CD14-positive monocyte (primary cell): ENCODE measurements at regions not wholly inside any gene's neighbourhood (a gene's known extent, or its start where the extent isn't known, plus 50 kb on each side); places are given as distances from the start of the nearest gene placed in this dataset.

ENCODE experiments used
- DNase-seq, 3 donors: peaks; one replicate each; pipeline ENCODE4 v3.0.0-alpha.2; 2011 to 2022
- H2AFZ ChIP-seq: 2 replicates; pipeline ENCODE4 v1.6.0; 2012; ENCODE audit warnings: mild to moderate bottlenecking, low read depth, low read length, inconsistent platforms; ENCODE audit not compliant: insufficient read depth, poor library complexity, severe bottlenecking
- H3K27ac ChIP-seq, 2 donors: 1 replicate in 1 of 2; 2 replicates in 1 of 2; pipeline ENCODE4 v1.5.1; 2012 to 2013; ENCODE audit warnings: low read length in 2 of 2, control low read depth in 1 of 2, inconsistent platforms in 1 of 2, low read depth in 1 of 2, mild to moderate bottlenecking in 1 of 2
- H3K27me3 ChIP-seq, 2 donors: one replicate each; pipeline versions ENCODE4 v1.6.0 to v1.6.1; 2011 to 2013; ENCODE audit warnings: low read length in 2 of 2; ENCODE audit not compliant: control insufficient read depth in 2 of 2, insufficient read depth in 2 of 2
- H3K36me3 ChIP-seq, 2 donors: replicated peaks in 1 of 2; 1 replicate in 1 of 2; 2 replicates in 1 of 2; pipeline versions ENCODE4 v1.5.1 to v1.6.1; 2012 to 2013; ENCODE audit warnings: low read length in 2 of 2, control low read depth in 1 of 2, inconsistent platforms in 1 of 2, mild to moderate bottlenecking in 1 of 2; ENCODE audit not compliant: insufficient read depth in 2 of 2, control insufficient read depth in 1 of 2
- H3K4me1 ChIP-seq, 2 donors: 1 replicate in 1 of 2; 2 replicates in 1 of 2; pipeline versions ENCODE4 v1.5.1 to v1.6.1; 2012 to 2013; ENCODE audit warnings: low read length in 2 of 2, control low read depth in 1 of 2, inconsistent platforms in 1 of 2, mild to moderate bottlenecking in 1 of 2, moderate library complexity in 1 of 2; ENCODE audit not compliant: insufficient read depth in 2 of 2, control insufficient read depth in 1 of 2
- H3K4me2 ChIP-seq: replicated peaks from 2 replicates; pipeline ENCODE3; 2012; ENCODE audit warnings: low read length, moderate library complexity, mild to moderate bottlenecking; ENCODE audit not compliant: poor library complexity, severe bottlenecking; ENCODE audit errors: extremely low read depth
- H3K4me3 ChIP-seq, 3 experiments: fragments of 200-600 bp in 1 of 3; sonication (generic) in 1 of 3; replicated peaks in 1 of 3; 1 replicate in 2 of 3; 2 replicates in 1 of 3; pipeline ENCODE4 v1.5.1; 2011 to 2013; ENCODE audit warnings: low read length in 3 of 3, mild to moderate bottlenecking in 3 of 3, control low read depth in 2 of 3, low read depth in 2 of 3, inconsistent platforms in 1 of 3, moderate library complexity in 1 of 3
- H3K79me2 ChIP-seq: 2 replicates; pipeline ENCODE4 v1.6.0; 2012; ENCODE audit warnings: mild to moderate bottlenecking, control low read depth, inconsistent platforms, low read length, moderate library complexity; ENCODE audit not compliant: insufficient read depth
- H3K9ac ChIP-seq: 2 replicates; pipeline ENCODE4 v1.6.0; 2017; ENCODE audit warnings: low read length, mild to moderate bottlenecking; ENCODE audit not compliant: insufficient read depth, poor library complexity, severe bottlenecking
- H3K9me3 ChIP-seq, 2 donors: replicated peaks in 1 of 2; 1 replicate in 1 of 2; 2 replicates in 1 of 2; pipeline versions ENCODE4 v1.5.1 to v1.6.1; 2012 to 2013; ENCODE audit warnings: low read length in 2 of 2, control low read depth in 1 of 2; ENCODE audit not compliant: control insufficient read depth in 1 of 2, insufficient read depth in 1 of 2
- H4K20me1 ChIP-seq: 2 replicates; pipeline ENCODE4 v1.6.0; 2012; ENCODE audit warnings: mild to moderate bottlenecking, low read length, control low read depth, moderate library complexity; ENCODE audit not compliant: insufficient read depth
- H3K27ac Mint-ChIP-seq, 7 donors: one replicate each; pipeline ENCODE4 v1.8.0; 2020; ENCODE audit warnings: mild to moderate bottlenecking in 7 of 7, mixed read lengths in 7 of 7, moderate library complexity in 6 of 7, inconsistent platforms in 2 of 7
- H3K27me3 Mint-ChIP-seq, 3 donors: one replicate each; pipeline ENCODE4 v1.8.0; 2021 to 2022; ENCODE audit warnings: low read depth in 3 of 3, mild to moderate bottlenecking in 3 of 3, mixed read lengths in 3 of 3, moderate library complexity in 3 of 3, inconsistent platforms in 1 of 3
- H3K36me3 Mint-ChIP-seq, 2 donors: one replicate each; pipeline ENCODE4 v1.8.0; 2020; ENCODE audit warnings: mixed read lengths in 2 of 2, inconsistent platforms in 1 of 2, mild to moderate bottlenecking in 1 of 2
- H3K4me1 Mint-ChIP-seq: one replicate; pipeline ENCODE4 v1.8.0; 2020; ENCODE audit warnings: mild to moderate bottlenecking, mixed read lengths
- H3K4me3 Mint-ChIP-seq, 2 donors: one replicate each; pipeline ENCODE4 v1.8.0; 2020; ENCODE audit warnings: mild to moderate bottlenecking in 2 of 2, mixed read lengths in 2 of 2, moderate library complexity in 1 of 2
- H3K9me3 Mint-ChIP-seq, 7 donors: one replicate each; pipeline ENCODE4 v1.8.0; 2020 to 2022; ENCODE audit warnings: mixed read lengths in 7 of 7, mild to moderate bottlenecking in 6 of 7, moderate library complexity in 6 of 7, inconsistent platforms in 2 of 7
- CTCF ChIP-seq: fragments of 200-600 bp; IDR thresholded peaks from one replicate; pipeline ENCODE4 v1.8.0; 2022; ENCODE audit warnings: antibody characterized with exemption, mild to moderate bottlenecking
- WGBS: methylation state at CpG from one replicate; pipeline ENCODE4 v1.1.5; 2013; ENCODE audit warnings: missing lambda C conversion rate; ENCODE audit not compliant: insufficient coverage; 5-methylcytosine and 5-hydroxymethylcytosine counted together
- intact Hi-C, 2 donors: fragments of 100-400 bp; cut with micrococcal nuclease; formaldehyde crosslinking; loops; one replicate each; pipeline versions ENCODE4 v1.15.0 to v1.15.1; 2023

- H3K4me2 ChIP-seq, result no peak overlapping the region
- Mint-ChIP-seq H3K36me3 (no peaks in the 10 kb centered on the region), H3K9me3 (peaks cover 0 to 6% (median 4%) of the 10 kb centered on the region in 7 donors), H3K4me3 (no peak overlapping the region), H3K27ac (no peak overlapping the region), H3K4me1 (no peaks in the 10 kb centered on the region), H3K27me3 (peaks cover 0 to 3% (median 0%) of the 10 kb centered on the region in 3 donors)
- no peak overlapping the region for H2AFZ ChIP-seq
- no peaks in the 10 kb centered on the region for H3K36me3 ChIP-seq
- H3K9ac ChIP-seq, result no peak overlapping the region
- H3K4me1 ChIP-seq, result no peaks in the 10 kb centered on the region
- no peak overlapping the region for H3K4me3 ChIP-seq
- no CpG with 5 or more reads among the region's 2 CpGs for WGBS
- H4K20me1 ChIP-seq, result no peaks in the 10 kb centered on the region
- intact Hi-C loops, result no loop called here
- H3K9me3 ChIP-seq, result peaks cover 0 to 2% of the 10 kb centered on the region in 2 donors
- no peak for DNase-seq
- no peak overlapping the region for H3K27ac ChIP-seq
- no peak for TF ChIP-seq CTCF
- H3K79me2 ChIP-seq, result no peaks in the 10 kb centered on the region
- H3K27me3 ChIP-seq, result no peaks in the 10 kb centered on the region
Observed at GRCh38 chr6:112761740-112762139, 414.6 kb downstream of the RFPL4B start.

- no peak overlapping the region for H3K4me3 ChIP-seq
- H3K27ac ChIP-seq, result no peak overlapping the region
- 100% methylated on average over 1 of the region's 2 CpGs for WGBS
- intact Hi-C loops, result no loop called here
- H4K20me1 ChIP-seq, result no peaks in the 10 kb centered on the region
- H3K9ac ChIP-seq, result no peak overlapping the region
- H3K27me3 Mint-ChIP-seq, result peaks cover 0 to 3% (median 1%) of the 10 kb centered on the region in 3 donors
- H3K4me2 ChIP-seq, result no peak overlapping the region
- no peak overlapping the region for H3K4me3 Mint-ChIP-seq
- no peaks in the 10 kb centered on the region for H3K36me3 Mint-ChIP-seq
- no peak overlapping the region for H3K27ac Mint-ChIP-seq
- H3K9me3 Mint-ChIP-seq, result peaks cover 9 to 23% (median 16%) of the 10 kb centered on the region in 7 donors
- DNase-seq, result no peak
- H2AFZ ChIP-seq, result no peak overlapping the region
- H3K4me1 ChIP-seq, result no peaks in the 10 kb centered on the region
- H3K36me3 ChIP-seq, result no peaks in the 10 kb centered on the region
- TF ChIP-seq CTCF, result no peak
- H3K9me3 ChIP-seq, result peaks cover 3 to 15% of the 10 kb centered on the region in 2 donors
- H3K79me2 ChIP-seq, result no peaks in the 10 kb centered on the region
- no peaks in the 10 kb centered on the region for H3K27me3 ChIP-seq
- no peaks in the 10 kb centered on the region for H3K4me1 Mint-ChIP-seq
Observed at GRCh38 chr6:112764377-112764776, 417.2 kb downstream of the RFPL4B start.
